ENCODE measurements at regions not wholly inside any gene's neighbourhood (a gene's known extent, or its start where the extent isn't known, plus 50 kb on each side); places are given as distances from the start of the nearest gene placed in this dataset.

- Mint-ChIP-seq H3K36me3 (ENCODE audit: low read depth) (peaks cover 43% of the 10 kb centered on the region), H3K27ac (no peak overlapping the region), H3K4me3 (no peak overlapping the region), H3K4me1 (no peaks in the 10 kb centered on the region), H3K27me3 (ENCODE audit: insufficient read depth, low read depth, poor library complexity) (peaks cover 7% of the 10 kb centered on the region), H3K9me3 (peaks cover 99% of the 10 kb centered on the region)
- Histone ChIP-seq H3F3A (replicated peaks; ENCODE audit: low read depth) (no peaks in the 10 kb centered on the region), H3K27ac (ENCODE audit: low read depth) (no peak overlapping the region), H3K9me2 (ENCODE audit: insufficient read depth) (no peaks in the 10 kb centered on the region), H3K27me3 (ENCODE audit: insufficient read depth) (no peaks in the 10 kb centered on the region), H2AFZ (no peak overlapping the region), H3K4me1 (ENCODE audit: insufficient read depth) (no peaks in the 10 kb centered on the region), H3K4me3 (no peak overlapping the region), H3K36me3 (ENCODE audit: insufficient read depth) (0 out of 2 replicates have a peak, but pooled peaks cover 3% of the 10 kb centered on the region), H4K20me1 (replicated peaks; ENCODE audit: insufficient read depth) (no peaks in the 10 kb centered on the region), H3K79me2 (replicated peaks; ENCODE audit: insufficient read depth) (no peaks in the 10 kb centered on the region), H3K4me2 (no peak overlapping the region)
- ATAC-seq: no peak
- TF ChIP-seq EZH2phosphoT487 (IDR thresholded peaks at IDR 0.05; ENCODE audit: unreplicated experiment) (no peak), STAT1 (IDR thresholded peaks at IDR 0.05; ENCODE audit: unreplicated experiment) (no peak), ZNF331 (CRISPR knock-in tag; IDR thresholded peaks at IDR 0.05; ENCODE audit: low read depth) (no peak)
- DNase-seq (ENCODE audit: low spot score): no peak
Measured at GRCh38 chr12:127351481-127352010, 915.4 kb upstream of the TMEM132C start.

GRCh38 chr12:127355061-127355841 lies 911.7 kb upstream of the TMEM132C start:
- H3K27me3 Mint-ChIP-seq (ENCODE audit: insufficient read depth, low read depth, poor library complexity): peaks cover 7% of the 10 kb centered on the region
- no peaks in the 10 kb centered on the region for H4K20me1 ChIP-seq (replicated peaks; ENCODE audit: insufficient read depth)
- H3K36me3 Mint-ChIP-seq (ENCODE audit: low read depth): peaks cover 33% of the 10 kb centered on the region
- H3K9me2 ChIP-seq (ENCODE audit: insufficient read depth): no peaks in the 10 kb centered on the region
- no peak overlapping the region for H3K4me3 ChIP-seq
- TF ChIP-seq NANOG (IDR thresholded peaks at IDR 0.05; ENCODE audit: borderline replicate concordance) (no peak), CTCF (conservative IDR thresholded peaks at IDR 0.05; ENCODE audit: low read depth in 2 of 2) (peak; percentile 64 to 73)
- ATAC-seq (no peak), DNase-seq (ENCODE audit: low spot score) (peak; percentile 36)
- no peak overlapping the region for H3K4me3 Mint-ChIP-seq
- no peaks in the 10 kb centered on the region for H3K79me2 ChIP-seq (replicated peaks; ENCODE audit: insufficient read depth)
- H3K36me3 ChIP-seq (ENCODE audit: insufficient read depth): 0 out of 2 replicates have a peak, but pooled peaks cover 3% of the 10 kb centered on the region
- peaks cover 97% of the 10 kb centered on the region for H3K9me3 Mint-ChIP-seq
- no peak overlapping the region for H3K27ac Mint-ChIP-seq
- no peaks in the 10 kb centered on the region for H3F3A ChIP-seq (replicated peaks; ENCODE audit: low read depth)
- H3K4me2 ChIP-seq: no peak overlapping the region
- no peaks in the 10 kb centered on the region for H3K27me3 ChIP-seq (ENCODE audit: insufficient read depth)
- no peaks in the 10 kb centered on the region for H3K4me1 Mint-ChIP-seq
- H2AFZ ChIP-seq: no peak overlapping the region
- H3K4me1 ChIP-seq (ENCODE audit: insufficient read depth): no peaks in the 10 kb centered on the region
- H3K27ac ChIP-seq (ENCODE audit: low read depth): no peak overlapping the region

- H3K4me3 ChIP-seq: no peak overlapping the region
- Mint-ChIP-seq H3K36me3 (ENCODE audit: low read depth) (peaks cover 30% of the 10 kb centered on the region), H3K4me3 (no peak overlapping the region), H3K27ac (no peak overlapping the region), H3K9me3 (peaks cover 96% of the 10 kb centered on the region), H3K27me3 (ENCODE audit: insufficient read depth, low read depth, poor library complexity) (peaks cover 2% of the 10 kb centered on the region), H3K4me1 (no peaks in the 10 kb centered on the region)
- no peaks in the 10 kb centered on the region for H3K79me2 ChIP-seq (replicated peaks; ENCODE audit: insufficient read depth)
- no peaks in the 10 kb centered on the region for H3F3A ChIP-seq (replicated peaks; ENCODE audit: low read depth)
- no peak for DNase-seq (ENCODE audit: low spot score)
- H3K4me2 ChIP-seq: no peak overlapping the region
- no peak overlapping the region for H3K27ac ChIP-seq (ENCODE audit: low read depth)
- no peaks in the 10 kb centered on the region for H4K20me1 ChIP-seq (replicated peaks; ENCODE audit: insufficient read depth)
- H3K9me2 ChIP-seq (ENCODE audit: insufficient read depth): no peaks in the 10 kb centered on the region
- H3K4me1 ChIP-seq (ENCODE audit: insufficient read depth): no peaks in the 10 kb centered on the region
- no peaks in the 10 kb centered on the region for H3K27me3 ChIP-seq (ENCODE audit: insufficient read depth)
- H2AFZ ChIP-seq: no peak overlapping the region
- no peak for ATAC-seq
- H3K36me3 ChIP-seq (ENCODE audit: insufficient read depth): peaks cover 3% of the 10 kb centered on the region; the same call in 1 of the 2 replicates
- TF ChIP-seq NANOG (IDR thresholded peaks at IDR 0.05; ENCODE audit: borderline replicate concordance): no peak
- no peak for TF ChIP-seq JUNB (IDR thresholded peaks at IDR 0.05; ENCODE audit: unreplicated experiment)
- no peak for TF ChIP-seq REST (IDR thresholded peaks at IDR 0.05; ENCODE audit: unreplicated experiment)
- TF ChIP-seq EZH2 (IDR thresholded peaks at IDR 0.05; ENCODE audit: low read depth, unreplicated experiment): no peak
- no peak for TF ChIP-seq ZNF331 (CRISPR knock-in tag; IDR thresholded peaks at IDR 0.05; ENCODE audit: low read depth)
- TF ChIP-seq POLR2AphosphoS5 (IDR thresholded peaks at IDR 0.05; ENCODE audit: low read depth): no peak
- no peak for TF ChIP-seq ZNF114 (CRISPR knock-in tag; IDR thresholded peaks at IDR 0.05)
- no peak for TF ChIP-seq EZH2phosphoT487 (IDR thresholded peaks at IDR 0.05; ENCODE audit: unreplicated experiment)
- TF ChIP-seq ETS1 (IDR thresholded peaks at IDR 0.05): no peak
- no peak for TF ChIP-seq STAT1 (IDR thresholded peaks at IDR 0.05; ENCODE audit: unreplicated experiment)
Measured at GRCh38 chr12:127358888-127359287, 908.1 kb upstream of the TMEM132C start.
